HG03460 (cell line): ENCODE measurements at regions not wholly inside any gene's neighbourhood (a gene's known extent, or its start where the extent isn't known, plus 50 kb on each side); places are given as distances from the start of the nearest gene placed in this dataset.

ENCODE experiments used
- ATAC-seq: cut with Tn5 transposase; IDR thresholded peaks from one replicate; pipeline ENCODE4 v1.9.1; 2021; ENCODE audit not compliant: unreplicated experiment

DNA sequence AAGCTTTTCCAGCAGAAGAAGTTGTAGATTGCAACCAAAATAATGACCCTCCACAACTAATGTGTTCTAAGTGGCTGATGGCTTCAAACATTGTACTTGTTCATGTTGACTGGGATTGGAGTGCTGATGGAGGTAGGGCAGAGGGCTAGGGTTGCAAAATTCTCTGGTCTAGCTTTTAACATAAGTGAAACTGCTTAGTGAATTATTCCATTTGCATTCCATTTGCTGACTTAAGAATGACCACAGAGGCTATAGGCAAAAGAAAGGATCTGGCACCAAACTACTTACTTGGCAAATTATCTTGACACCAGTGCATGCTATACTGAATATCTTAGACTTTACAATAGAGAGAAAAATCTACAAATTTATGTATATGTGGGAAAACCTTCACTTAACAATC lies 287.0 kb downstream of the FGF9 start:
- ATAC-seq: no peak

DNA sequence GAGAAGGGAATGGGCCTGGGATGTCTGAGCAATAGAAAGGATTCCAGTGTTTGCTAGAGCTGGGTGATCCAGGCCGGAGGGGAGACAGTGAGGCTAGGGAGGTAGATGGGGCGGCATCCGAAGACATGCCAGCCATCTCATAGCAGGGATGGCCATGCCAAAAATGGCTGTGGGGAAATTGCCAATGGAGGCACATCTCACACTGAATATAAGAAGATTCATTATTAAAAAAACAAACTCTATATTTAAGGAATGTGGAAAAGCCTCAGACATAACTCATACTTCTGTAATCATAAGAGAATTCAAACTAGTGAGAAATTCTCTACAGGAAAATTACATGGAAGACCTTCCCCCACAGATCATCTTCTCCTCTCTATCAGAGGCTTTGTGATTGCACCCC lies 289.2 kb downstream of the FGF9 start:
- ATAC-seq: no peak

- no peak for ATAC-seq
Observed at GRCh38 chr13:21964686-21965085, 293.8 kb downstream of the FGF9 start.

GRCh38 chr13:21965095-21965494 lies 294.2 kb downstream of the FGF9 start:
- no peak for ATAC-seq

DNA sequence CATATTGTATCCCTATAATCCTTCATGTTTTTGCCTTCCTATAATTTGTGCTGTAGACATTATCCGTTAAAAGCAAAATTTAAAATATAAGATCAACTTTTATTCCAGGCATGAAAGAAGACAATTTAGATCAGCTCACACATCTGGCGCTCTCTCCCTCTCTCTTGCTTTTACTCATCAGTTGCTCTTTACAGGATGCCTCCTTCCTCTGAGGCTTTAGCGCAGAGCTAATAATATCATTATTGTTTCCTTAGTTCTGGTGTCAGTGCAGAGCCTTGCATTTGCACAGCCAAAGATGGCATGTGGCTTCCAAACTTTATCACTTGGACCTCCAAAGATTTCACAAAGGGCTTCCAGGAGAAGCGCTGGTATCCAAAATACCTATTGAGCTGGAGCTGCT lies 295.1 kb downstream of the FGF9 start:
- no peak for ATAC-seq

- no peak for ATAC-seq
Observed at GRCh38 chr13:21967871-21968270, 297.0 kb downstream of the FGF9 start.

- no peak for ATAC-seq
Observed at GRCh38 chr13:21970172-21970571, 299.3 kb downstream of the FGF9 start.

- ATAC-seq: no peak
Observed at GRCh38 chr13:21970918-21971317, 300.0 kb downstream of the FGF9 start.

DNA sequence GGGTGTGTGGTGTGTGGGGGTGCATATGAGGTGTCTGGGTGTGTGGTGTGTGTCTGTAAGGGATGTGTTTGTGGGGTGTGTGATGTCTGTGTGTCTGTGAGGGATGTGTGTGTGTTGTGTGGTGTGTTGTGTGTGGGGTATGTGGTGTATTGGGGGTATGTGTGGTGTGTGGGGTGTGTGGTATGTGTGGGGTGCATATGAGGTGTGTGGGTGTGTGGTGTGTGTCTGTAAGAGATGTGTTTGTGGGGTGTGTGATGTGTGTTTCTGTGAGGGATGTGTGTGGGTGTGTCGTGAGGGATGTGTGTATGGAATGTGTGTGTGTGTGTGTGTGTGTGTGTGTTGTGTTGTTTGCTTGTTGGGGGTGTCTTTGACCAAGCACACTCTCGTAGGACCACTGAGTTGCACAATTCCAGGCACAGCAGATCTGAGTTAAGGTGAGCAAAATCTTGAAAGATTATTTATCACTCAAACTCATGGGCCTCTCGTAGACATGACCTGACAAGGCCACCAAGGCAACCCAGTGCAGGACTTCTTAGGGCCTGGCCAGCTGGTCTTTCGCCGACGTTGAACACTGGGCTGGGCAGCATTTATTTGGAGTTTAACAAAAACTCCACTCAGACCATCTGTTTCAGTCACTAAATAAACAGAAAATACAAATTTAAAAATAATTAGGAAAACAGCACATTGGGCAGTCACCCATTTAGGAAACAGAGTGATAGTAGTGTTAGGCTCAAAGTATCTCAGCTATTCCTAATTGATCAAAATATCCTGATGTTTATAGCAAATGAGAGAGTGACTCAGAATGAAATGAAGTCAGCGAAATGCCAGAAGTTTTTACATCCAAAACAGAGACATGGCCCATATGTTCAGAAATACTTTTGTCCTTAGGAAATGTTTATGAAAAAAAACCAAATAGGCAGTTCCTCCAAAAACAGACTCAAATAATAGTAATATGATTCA lies 301.1 kb downstream of the FGF9 start:
- no peak for ATAC-seq

DNA sequence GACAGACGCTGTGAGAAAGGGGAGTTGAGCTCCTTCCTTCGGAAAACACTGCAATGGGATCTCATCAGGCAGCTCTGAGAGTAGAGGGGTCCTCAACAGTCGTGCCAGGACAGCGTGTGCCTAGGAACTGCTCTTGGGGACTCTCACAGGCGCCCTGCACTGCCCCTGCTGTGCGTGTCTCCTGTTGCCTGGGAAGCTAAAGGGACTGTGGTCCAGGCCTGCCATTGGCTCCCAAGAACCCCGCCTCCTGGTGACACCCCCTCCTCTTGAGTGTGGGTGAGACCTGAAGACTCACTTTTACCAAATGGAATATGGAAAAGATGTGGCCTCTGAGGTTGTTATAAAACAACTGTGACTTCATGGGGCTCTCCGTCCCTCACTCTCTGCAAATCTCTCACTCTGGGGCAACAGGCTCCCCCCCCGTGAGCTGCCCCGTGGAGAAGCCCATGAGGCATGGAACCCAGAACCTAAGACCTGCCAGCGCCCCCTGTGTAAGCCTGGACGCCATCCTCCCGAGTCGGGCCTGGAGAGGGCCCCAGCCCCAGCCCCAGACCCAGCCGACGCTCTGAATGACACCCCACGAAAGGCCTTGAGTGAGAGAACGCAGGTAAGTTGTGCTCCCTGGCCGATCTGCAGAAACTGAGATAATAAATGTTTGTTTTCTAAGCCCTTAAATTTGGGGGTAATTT lies 302.7 kb downstream of the FGF9 start:
- ATAC-seq: no peak

GRCh38 chr13:21974741-21975140 lies 303.9 kb downstream of the FGF9 start:
- no peak for ATAC-seq

DNA sequence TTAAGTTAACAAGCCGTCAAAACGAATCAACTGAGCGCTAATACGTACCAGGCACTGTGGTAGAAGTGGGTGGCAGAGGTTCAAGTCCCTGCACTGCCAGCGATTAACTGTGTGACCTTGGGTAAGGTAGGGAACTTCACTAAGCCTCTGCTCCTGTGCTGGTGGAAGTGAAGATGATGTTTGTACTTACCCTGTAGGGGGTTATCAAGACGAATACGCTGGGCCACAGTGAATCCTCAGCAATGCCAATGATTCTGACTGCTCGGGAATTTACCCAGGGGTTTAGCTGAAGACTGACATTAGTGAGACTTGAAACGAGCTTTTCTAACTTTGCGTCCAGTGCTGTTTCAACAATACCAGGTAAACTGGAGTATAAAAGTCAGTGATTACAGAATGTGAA lies 305.3 kb downstream of the FGF9 start:
- ATAC-seq: no peak

- no peak for ATAC-seq
Observed at GRCh38 chr13:21979161-21979806, 308.4 kb downstream of the FGF9 start.

GRCh38 chr13:21980049-21980448 lies 309.2 kb downstream of the FGF9 start:
- no peak for ATAC-seq

GRCh38 chr13:21984156-21984555 lies 313.3 kb downstream of the FGF9 start:
- no peak for ATAC-seq

DNA sequence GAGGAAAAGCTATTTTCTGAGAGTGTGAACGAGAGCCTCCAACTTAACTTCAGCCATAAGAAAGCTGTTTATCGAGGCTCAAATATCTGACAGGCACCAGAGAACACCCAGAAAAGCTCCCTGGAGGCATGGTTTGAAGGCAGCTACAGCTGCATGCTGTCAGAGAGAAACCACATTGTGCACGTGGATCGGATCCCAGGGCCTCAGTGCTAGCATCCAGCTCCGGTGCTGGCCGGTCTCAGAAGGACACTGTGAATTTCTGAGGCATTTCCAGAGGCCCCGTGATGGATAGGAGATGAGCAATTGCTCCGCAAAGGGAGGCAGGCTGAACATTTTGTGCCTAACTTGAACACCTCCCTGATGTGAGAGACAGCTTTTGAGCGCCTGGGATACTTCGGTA lies 315.7 kb downstream of the FGF9 start:
- ATAC-seq: no peak

DNA sequence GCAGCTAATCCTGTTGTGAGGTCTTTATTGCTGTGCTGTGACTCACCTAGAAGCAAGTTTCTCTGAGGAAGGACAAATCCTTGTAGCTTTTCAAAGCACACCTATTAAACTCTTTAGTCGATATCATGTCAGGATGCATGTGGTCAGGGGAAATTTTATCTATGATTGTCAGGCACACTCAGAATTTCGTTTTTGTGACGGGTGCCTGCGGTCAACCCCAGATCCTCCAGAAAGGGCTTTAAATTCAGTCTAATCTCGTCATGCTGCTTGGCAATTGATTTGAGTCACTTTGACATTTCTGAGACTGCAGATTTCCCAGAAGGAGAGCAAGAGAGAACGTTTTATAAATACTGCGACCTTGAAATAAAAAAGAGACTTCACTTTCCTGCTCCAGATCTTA lies 316.9 kb downstream of the FGF9 start:
- no peak for ATAC-seq

- no peak for ATAC-seq
Observed at GRCh38 chr13:21988624-21989023, 317.8 kb downstream of the FGF9 start.

GRCh38 chr13:21996049-21996448 lies 325.2 kb downstream of the FGF9 start:
- no peak for ATAC-seq

GRCh38 chr13:21997726-21998125 lies 326.9 kb downstream of the FGF9 start:
- ATAC-seq: no peak

- ATAC-seq: no peak
Observed at GRCh38 chr13:21998279-21998990, 327.6 kb downstream of the FGF9 start.
